H1 (cell line): ENCODE measurements at regions not wholly inside any gene's neighbourhood (a gene's known extent, or its start where the extent isn't known, plus 50 kb on each side); places are given as distances from the start of the nearest gene placed in this dataset.

Source experiments
- CTCF ChIA-PET: fragments of 300-600 bp; sonication (Branson Sonifier 250); formaldehyde crosslinking; loops from one replicate; lab custom pipeline; 2021; ENCODE audit not compliant: partially characterized antibody; lab: Charles Lee
- POLR2A ChIA-PET: fragments of 300-600 bp; sonication (Branson Sonifier 250); formaldehyde crosslinking; loops from one replicate; lab custom pipeline; 2021; ENCODE audit warnings: inconsistent platforms; ENCODE audit not compliant: partially characterized antibody; lab: Charles Lee
- DNase-seq, 2 experiments: peaks; one replicate each; pipeline versions ENCODE4 v3.0.0 to v3.0.0-alpha.2; 2010 to 2022; ENCODE audit warnings: low spot score in 2 of 2, low read depth in 1 of 2, mixed read lengths in 1 of 2
- FAIRE-seq: peaks from 2 replicates; lab custom pipeline; 2011; peaks lifted over from hg19 to GRCh38; lab: Jason Lieb, UNC
- H2AFZ ChIP-seq: 2 replicates; pipeline ENCODE4 v1.8.1; 2012; ENCODE audit warnings: low read length, inconsistent platforms
- H2AK5ac ChIP-seq: 2 replicates; pipeline ENCODE4 v1.6.1; 2013; ENCODE audit warnings: low read depth, low read length
- H2BK120ac ChIP-seq: replicated peaks from 2 replicates; pipeline ENCODE3; 2013; ENCODE audit warnings: low read depth, low read length, inconsistent platforms
- H2BK12ac ChIP-seq: 2 replicates; pipeline ENCODE4 v1.6.1; 2013; ENCODE audit warnings: low read depth, low read length
- H2BK15ac ChIP-seq: 2 replicates; pipeline ENCODE4 v1.6.1; 2013; ENCODE audit warnings: low read length
- H2BK20ac ChIP-seq: 2 replicates; pipeline ENCODE4 v1.6.1; 2013; ENCODE audit warnings: low read length
- H2BK5ac ChIP-seq: 2 replicates; pipeline ENCODE4 v1.6.1; 2013; ENCODE audit warnings: low read depth, low read length
- H3K14ac ChIP-seq: 2 replicates; pipeline ENCODE4 v1.6.1; 2013; ENCODE audit warnings: inconsistent platforms; ENCODE audit not compliant: insufficient read length
- H3K18ac ChIP-seq: 2 replicates; pipeline ENCODE4 v1.6.1; 2013; ENCODE audit warnings: low read length; ENCODE audit errors: extremely low read depth
- H3K23ac ChIP-seq: 2 replicates; pipeline ENCODE4 v1.6.1; 2013; ENCODE audit warnings: inconsistent platforms; ENCODE audit not compliant: insufficient read length
- H3K23me2 ChIP-seq: 2 replicates; pipeline ENCODE4 v1.6.1; 2013; ENCODE audit warnings: low read depth, low read length
- H3K27ac ChIP-seq: 2 replicates; pipeline ENCODE4 v1.6.1; 2011; ENCODE audit warnings: low read depth, low read length, inconsistent platforms
- H3K27me3 ChIP-seq, 4 experiments: replicated peaks in 1 of 4; 1 replicate in 1 of 4; 2 replicates in 3 of 4; pipeline versions ENCODE4 v1.6.1 to v1.8.1; 2011 to 2013; ENCODE audit warnings: low read length in 3 of 4, mild to moderate bottlenecking in 3 of 4, inconsistent platforms in 2 of 4, mixed read lengths in 2 of 4, moderate library complexity in 1 of 4; ENCODE audit not compliant: control insufficient read depth in 3 of 4, insufficient read depth in 3 of 4; ENCODE audit errors: extremely low read depth in 1 of 4
- H3K36me3 ChIP-seq, 4 experiments: 2 replicates each; pipeline versions ENCODE4 v1.6.1 to v1.8.1; 2011 to 2013; ENCODE audit warnings: mild to moderate bottlenecking in 4 of 4, low read length in 3 of 4, moderate library complexity in 2 of 4, control low read depth in 1 of 4, inconsistent platforms in 1 of 4; ENCODE audit not compliant: insufficient read depth in 4 of 4, control insufficient read depth in 2 of 4
- H3K4ac ChIP-seq: replicated peaks from 2 replicates; pipeline ENCODE3; 2013; ENCODE audit warnings: low read length, low read depth, mixed read lengths, inconsistent platforms; ENCODE audit not compliant: insufficient read length
- H3K4me1 ChIP-seq, 4 experiments: replicated peaks in 1 of 4; 1 replicate in 1 of 4; 2 replicates in 3 of 4; pipeline versions ENCODE4 v1.6.1 to v1.8.1; 2011 to 2013; ENCODE audit warnings: low read length in 3 of 4, inconsistent platforms in 2 of 4, mixed read lengths in 1 of 4; ENCODE audit not compliant: insufficient read depth in 4 of 4, control insufficient read depth in 3 of 4
- H3K4me2 ChIP-seq, 2 experiments: 2 replicates each; pipeline versions ENCODE4 v1.6.1 to v1.8.1; 2011 to 2013; ENCODE audit warnings: low read depth in 2 of 2, low read length in 2 of 2, control low read depth in 1 of 2, inconsistent platforms in 1 of 2, mild to moderate bottlenecking in 1 of 2; ENCODE audit not compliant: insufficient read depth in 1 of 2
- H3K4me3 ChIP-seq, 4 experiments: fragments of 200-600, 300-600 bp in 1 of 4; sonication (generic), shearing (Covaris generic), sonication (Bioruptor Twin) in 1 of 4; 2 replicates each; pipeline versions ENCODE4 v1.5.1 to v1.8.1; 2011 to 2016; ENCODE audit warnings: low read length in 4 of 4, low read depth in 3 of 4, control low read depth in 2 of 4, inconsistent platforms in 2 of 4, mild to moderate bottlenecking in 2 of 4, mixed read lengths in 1 of 4, moderate library complexity in 1 of 4; ENCODE audit not compliant: insufficient read depth in 2 of 4; ENCODE audit errors: extremely low read depth in 1 of 4
- H3K56ac ChIP-seq: replicated peaks from 2 replicates; pipeline ENCODE3; 2013; ENCODE audit warnings: low read depth, mild to moderate bottlenecking, mixed read lengths, low read length, inconsistent platforms; ENCODE audit not compliant: insufficient read length
- H3K79me1 ChIP-seq: 2 replicates; pipeline ENCODE4 v1.6.1; 2013; ENCODE audit warnings: low read depth, low read length, control low read depth
- H3K79me2 ChIP-seq, 2 experiments: 2 replicates each; pipeline versions ENCODE4 v1.6.1 to v1.8.1; 2012 to 2013; ENCODE audit warnings: low read length in 2 of 2, mild to moderate bottlenecking in 2 of 2, inconsistent platforms in 1 of 2; ENCODE audit not compliant: insufficient read depth in 2 of 2, control insufficient read depth in 1 of 2
- H3K9ac ChIP-seq, 4 experiments: replicated peaks in 1 of 4; 1 replicate in 1 of 4; 2 replicates in 3 of 4; pipeline versions ENCODE4 v1.6.1 to v1.8.1; 2011 to 2013; ENCODE audit warnings: low read depth in 3 of 4, low read length in 3 of 4, control low read depth in 2 of 4, mild to moderate bottlenecking in 2 of 4, moderate library complexity in 2 of 4, inconsistent platforms in 1 of 4; ENCODE audit errors: extremely low read depth in 1 of 4
- H3K9me3 ChIP-seq, 2 experiments: 2 replicates each; pipeline versions ENCODE4 v1.6.1 to v1.8.1; 2012 to 2013; ENCODE audit warnings: mild to moderate bottlenecking in 2 of 2, moderate library complexity in 2 of 2, control low read depth in 1 of 2, inconsistent platforms in 1 of 2, low read depth in 1 of 2, low read length in 1 of 2, mixed read lengths in 1 of 2; ENCODE audit not compliant: insufficient read depth in 2 of 2
- H4K20me1 ChIP-seq, 2 experiments: replicated peaks in 1 of 2; 2 replicates each; pipeline versions ENCODE3 to v1.8.1; 2011 to 2013; ENCODE audit warnings: inconsistent platforms in 2 of 2, low read length in 2 of 2, mild to moderate bottlenecking in 1 of 2; ENCODE audit not compliant: insufficient read depth in 2 of 2, control insufficient read depth in 1 of 2
- H4K5ac ChIP-seq: 2 replicates; pipeline ENCODE4 v1.6.1; 2013; ENCODE audit warnings: low read length, low read depth, mixed read lengths, inconsistent platforms; ENCODE audit not compliant: insufficient read length
- H4K8ac ChIP-seq: 2 replicates; pipeline ENCODE4 v1.8.0; 2013; ENCODE audit warnings: mild to moderate bottlenecking, moderate library complexity, low read length, inconsistent platforms; ENCODE audit not compliant: insufficient read depth; ENCODE audit errors: extremely low read depth
- H4K91ac ChIP-seq: replicated peaks from 2 replicates; pipeline ENCODE3; 2013; ENCODE audit warnings: low read length, mixed read lengths, inconsistent platforms; ENCODE audit not compliant: insufficient read length
- BCL11A ChIP-seq, 2 experiments: IDR thresholded peaks; one replicate each; pipeline ENCODE4 v1.6.1; 2011; ENCODE audit warnings: low read depth in 2 of 2, low read length in 2 of 2, mild to moderate bottlenecking in 2 of 2
- CEBPB ChIP-seq: IDR thresholded peaks from 2 replicates; pipeline ENCODE4 v1.6.1; 2012; ENCODE audit warnings: low read depth, low read length
- CTCF ChIP-seq, 3 experiments: IDR thresholded peaks; 1 replicate in 2 of 3; 2 replicates in 1 of 3; pipeline versions ENCODE4 v1.5.1 to v1.6.1; 2011; ENCODE audit warnings: low read length in 3 of 3, mild to moderate bottlenecking in 3 of 3, inconsistent platforms in 2 of 3, low read depth in 1 of 3, moderate library complexity in 1 of 3; ENCODE audit not compliant: insufficient read depth in 1 of 3; ENCODE audit errors: control extremely low read depth in 1 of 3
- JUN ChIP-seq: IDR thresholded peaks from 2 replicates; pipeline ENCODE4 v1.6.1; 2011; ENCODE audit warnings: low read depth, mild to moderate bottlenecking, improper control_type of control experiment, low read length
- PHF8 ChIP-seq: fragments of 200-600 bp; sonication (generic); conservative IDR thresholded peaks from 2 replicates; pipeline ENCODE4 v1.7.1; 2012; ENCODE audit warnings: low read depth, mild to moderate bottlenecking, inconsistent platforms, low read length, moderate library complexity
- POLR2A ChIP-seq, 2 experiments: IDR thresholded peaks; 1 replicate in 1 of 2; 2 replicates in 1 of 2; pipeline ENCODE4 v1.6.1; 2011; ENCODE audit warnings: low read depth in 2 of 2, low read length in 2 of 2, mild to moderate bottlenecking in 2 of 2; ENCODE audit errors: control extremely low read depth in 1 of 2
- RAD21 ChIP-seq, 2 experiments: IDR thresholded peaks in 1 of 2; conservative IDR thresholded peaks in 1 of 2; 2 replicates each; pipeline ENCODE4 v1.6.1; 2011; ENCODE audit warnings: low read depth in 2 of 2, low read length in 2 of 2, improper control_type of control experiment in 1 of 2, inconsistent platforms in 1 of 2, mild to moderate bottlenecking in 1 of 2, moderate library complexity in 1 of 2
- RXRA ChIP-seq: IDR thresholded peaks from 2 replicates; pipeline ENCODE4 v1.6.1; 2011; ENCODE audit warnings: low read depth, mild to moderate bottlenecking, low read length, moderate library complexity; ENCODE audit not compliant: insufficient read depth
- SIX5 ChIP-seq: IDR thresholded peaks from 2 replicates; pipeline ENCODE4 v1.6.1; 2011; ENCODE audit warnings: mild to moderate bottlenecking, low read depth, low read length
- SRF ChIP-seq: IDR thresholded peaks from 2 replicates; pipeline ENCODE4 v1.6.1; 2011; ENCODE audit warnings: mild to moderate bottlenecking, low read depth, low read length, moderate library complexity
- TBP ChIP-seq: IDR thresholded peaks from 2 replicates; pipeline ENCODE4 v1.6.1; 2011; ENCODE audit warnings: low read depth, low read length, improper control_type of control experiment
- TEAD4 ChIP-seq: IDR thresholded peaks from 2 replicates; pipeline ENCODE4 v1.6.1; 2012; ENCODE audit warnings: low read depth, low read length, inconsistent platforms, mixed read lengths
- YY1 ChIP-seq: IDR thresholded peaks from 2 replicates; pipeline ENCODE4 v1.6.1; 2011; ENCODE audit warnings: low read depth, mild to moderate bottlenecking, low read length
- WGBS, 2 experiments: shearing (Covaris generic) in 1 of 2; methylation state at CpG; one replicate each; pipeline versions ENCODE4 v1.1.6 to v1.1.7; 2013 to 2015; ENCODE audit warnings: low lambda C conversion rate in 2 of 2, mixed read lengths in 2 of 2, inconsistent platforms in 1 of 2, low coverage in 1 of 2, missing lambda C conversion rate in 1 of 2; ENCODE audit not compliant: insufficient replicate concordance in 2 of 2, insufficient coverage in 1 of 2, insufficient read length in 1 of 2; ENCODE audit errors: extremely low coverage in 1 of 2, missing lambda C conversion rate in 1 of 2; 5-methylcytosine and 5-hydroxymethylcytosine counted together

GRCh38 chr14:25882899-25883298, 714.9 kb downstream of the NOVA1 start:
- Histone ChIP-seq H3K9ac (no peak overlapping the region), H3K4ac (no peak overlapping the region), H4K5ac (no peak overlapping the region), H2BK12ac (no peak overlapping the region), H3K23ac (no peak overlapping the region), H3K79me1 (no peaks in the 10 kb centered on the region), H4K8ac (no peak overlapping the region), H3K4me1 (no peaks in the 10 kb centered on the region), H3K27me3 (no peaks in the 10 kb centered on the region), H2AFZ (no peak overlapping the region), H3K14ac (no peak overlapping the region), H2BK20ac (no peak overlapping the region), H4K20me1 (no peaks in the 10 kb centered on the region), H3K18ac (no peak overlapping the region), H3K9me3 (no peaks in the 10 kb centered on the region), H3K36me3 (no peaks in the 10 kb centered on the region), H3K27ac (no peak overlapping the region), H3K79me2 (no peaks in the 10 kb centered on the region), H3K56ac (no peak overlapping the region), H2AK5ac (no peak overlapping the region), H2BK120ac (no peak overlapping the region), H3K4me2 (no peak overlapping the region), H2BK15ac (no peak overlapping the region), H4K91ac (no peak overlapping the region), H2BK5ac (no peak overlapping the region), H3K23me2 (no peaks in the 10 kb centered on the region), H3K4me3 (no peak overlapping the region)
- POLR2A ChIA-PET = interaction anchor here (0.7 kb wide), 1 partner anchor 345 kb away, joined by 3 read pairs; no protein-coding TSS in a partner anchor
- CTCF ChIA-PET = no interaction called here
- no peak for FAIRE-seq
- no peak for DNase-seq
- 85% methylated on average over 2 of the region's 2 CpGs; no CpG with 5 or more reads in 1 of the 2 experiments for WGBS, 2 experiments
- TF ChIP-seq RAD21 (IDR thresholded peaks at IDR 0.05 in 1 of 2, conservative IDR thresholded peaks at IDR 0.05 in 1 of 2; ENCODE audit: low read depth in 2 of 2, low read length in 2 of 2) = no peak
- TF ChIP-seq RXRA = no peak
- no peak for TF ChIP-seq SRF
- no peak for TF ChIP-seq BCL11A (IDR thresholded peaks at IDR 0.05; ENCODE audit: low read depth in 2 of 2, low read length in 2 of 2)
- no peak for TF ChIP-seq JUN
- TF ChIP-seq TEAD4 = no peak
- TF ChIP-seq YY1 = no peak
- no peak for TF ChIP-seq PHF8
- no peak for TF ChIP-seq CTCF (IDR thresholded peaks at IDR 0.05; ENCODE audit: control extremely low read depth in 1 of 3, insufficient read depth in 1 of 3, low read depth in 1 of 3, low read length in 3 of 3)
- no peak for TF ChIP-seq CEBPB
- TF ChIP-seq POLR2A (IDR thresholded peaks at IDR 0.05; ENCODE audit: control extremely low read depth in 1 of 2, low read depth in 2 of 2, low read length in 2 of 2) = no peak
- TF ChIP-seq SIX5 = no peak
- TF ChIP-seq TBP = no peak
